AG09319 (cell line): ENCODE measurements at regions not wholly inside any gene's neighbourhood (a gene's known extent, or its start where the extent isn't known, plus 50 kb on each side); places are given as distances from the start of the nearest gene placed in this dataset.

Source experiments
- DNase-seq: peaks from one replicate; pipeline ENCODE4 v3.0.0-alpha.2; 2010; ENCODE audit warnings: low read depth; ENCODE audit errors: extremely low read depth
- TF ChIP-seq, protein P1 (sequence below): IDR thresholded peaks from 2 replicates; pipeline ENCODE4 v1.5.1; 2011; ENCODE audit warnings: low read depth, mild to moderate bottlenecking, inconsistent platforms, low read length, moderate library complexity

DNA sequence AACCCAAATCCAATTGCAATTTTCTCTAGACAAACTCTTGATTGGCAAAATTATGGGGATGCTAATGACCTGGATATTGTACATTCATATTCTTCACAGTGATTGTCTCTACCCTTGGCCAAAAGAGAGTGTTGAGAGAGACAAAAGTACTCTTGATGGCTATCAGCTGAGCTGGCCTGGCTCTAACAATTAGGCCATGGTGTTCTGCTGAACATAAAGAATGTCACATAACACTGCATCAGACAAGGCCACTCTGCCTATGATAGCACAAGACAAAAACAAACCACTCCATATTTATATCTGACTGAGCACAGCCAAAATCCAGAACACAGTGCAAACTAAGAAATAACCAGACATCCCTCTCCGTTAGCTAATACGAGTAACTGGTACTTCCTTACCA, 101.7 kb downstream of the ADAMTS1 start:
- no peak for DNase-seq
- TF ChIP-seq, protein P1, sequence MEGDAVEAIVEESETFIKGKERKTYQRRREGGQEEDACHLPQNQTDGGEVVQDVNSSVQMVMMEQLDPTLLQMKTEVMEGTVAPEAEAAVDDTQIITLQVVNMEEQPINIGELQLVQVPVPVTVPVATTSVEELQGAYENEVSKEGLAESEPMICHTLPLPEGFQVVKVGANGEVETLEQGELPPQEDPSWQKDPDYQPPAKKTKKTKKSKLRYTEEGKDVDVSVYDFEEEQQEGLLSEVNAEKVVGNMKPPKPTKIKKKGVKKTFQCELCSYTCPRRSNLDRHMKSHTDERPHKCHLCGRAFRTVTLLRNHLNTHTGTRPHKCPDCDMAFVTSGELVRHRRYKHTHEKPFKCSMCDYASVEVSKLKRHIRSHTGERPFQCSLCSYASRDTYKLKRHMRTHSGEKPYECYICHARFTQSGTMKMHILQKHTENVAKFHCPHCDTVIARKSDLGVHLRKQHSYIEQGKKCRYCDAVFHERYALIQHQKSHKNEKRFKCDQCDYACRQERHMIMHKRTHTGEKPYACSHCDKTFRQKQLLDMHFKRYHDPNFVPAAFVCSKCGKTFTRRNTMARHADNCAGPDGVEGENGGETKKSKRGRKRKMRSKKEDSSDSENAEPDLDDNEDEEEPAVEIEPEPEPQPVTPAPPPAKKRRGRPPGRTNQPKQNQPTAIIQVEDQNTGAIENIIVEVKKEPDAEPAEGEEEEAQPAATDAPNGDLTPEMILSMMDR = no peak

DNA sequence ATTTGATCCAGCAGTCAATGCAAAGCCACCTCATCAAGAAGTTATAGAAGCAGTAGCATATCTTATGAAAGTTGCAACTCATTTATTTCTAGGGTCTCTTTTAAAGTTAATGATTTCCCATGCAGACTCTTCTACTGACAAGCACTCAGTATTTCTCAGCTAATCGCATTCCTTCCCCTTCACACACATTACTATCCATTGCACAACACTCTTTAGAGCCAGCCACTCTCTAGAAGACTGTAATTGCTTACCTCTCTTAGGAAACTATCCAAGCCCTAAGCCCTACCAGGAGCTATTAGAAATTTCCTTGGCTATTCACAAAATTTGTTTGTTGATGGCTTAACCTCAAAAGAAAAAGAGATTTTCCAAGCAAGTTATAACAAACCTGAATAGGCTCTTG, 106.0 kb downstream of the ADAMTS1 start:
- no peak for DNase-seq
- TF ChIP-seq, protein P1 = no peak

DNA sequence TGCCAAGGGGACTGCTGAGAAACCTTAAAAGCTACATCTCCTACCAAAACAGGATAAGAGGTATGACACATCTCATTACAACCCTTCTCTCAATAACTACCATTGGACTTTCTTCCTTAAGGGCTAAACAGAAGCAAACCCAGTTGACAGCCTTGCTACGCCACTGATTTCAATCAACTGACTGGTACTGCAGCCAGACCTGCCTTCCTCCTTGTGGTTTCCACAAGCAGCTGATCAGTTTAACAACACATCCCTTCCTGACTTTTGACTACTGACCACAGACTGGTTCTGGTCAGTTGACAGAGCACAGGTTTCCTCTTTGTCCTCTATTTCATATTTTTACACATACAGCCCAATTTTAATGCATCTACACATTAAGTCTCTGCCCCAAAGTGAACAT, 108.8 kb downstream of the ADAMTS1 start:
- DNase-seq = no peak
- TF ChIP-seq, protein P1 = no peak

DNA sequence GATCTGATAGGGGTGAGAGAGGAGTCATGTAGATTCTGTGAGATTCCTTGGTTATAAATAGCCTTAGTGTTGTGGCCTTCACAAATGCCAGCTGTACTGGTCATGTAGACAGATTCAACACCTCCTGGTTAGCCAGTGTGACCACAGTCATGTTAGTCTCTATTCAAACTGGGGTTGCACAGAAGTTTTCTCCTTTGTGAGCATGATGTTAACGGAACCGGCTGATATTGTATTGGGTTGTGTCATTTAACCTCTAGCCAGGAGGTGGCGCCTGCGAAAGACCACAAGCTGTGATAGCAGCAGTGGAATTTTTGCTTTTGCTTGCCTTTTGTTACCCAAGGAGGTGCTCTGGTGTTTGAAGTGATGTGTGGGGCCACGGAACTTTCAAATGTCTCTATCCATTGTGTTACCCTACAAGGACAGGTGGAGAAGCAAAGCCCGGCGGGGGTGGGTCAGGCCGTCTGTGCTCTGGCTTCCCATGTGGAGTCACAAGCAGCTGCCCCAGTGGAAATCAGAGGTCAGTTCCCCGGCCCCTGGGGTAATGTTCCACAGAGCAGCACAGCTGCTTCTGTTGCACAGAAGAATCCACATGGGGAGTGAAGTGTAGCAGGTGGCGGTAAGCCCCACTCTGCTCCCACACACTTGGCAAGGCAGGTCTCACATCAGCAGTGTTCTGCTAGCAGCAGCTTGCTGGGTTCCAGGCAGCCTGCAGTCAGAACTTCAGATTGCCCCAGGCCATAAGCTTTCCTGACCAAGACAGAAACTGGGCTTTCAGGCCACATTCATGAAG, 112.6 kb downstream of the ADAMTS1 start:
- TF ChIP-seq, protein P1 = peak; percentile 75
- no peak for DNase-seq

DNA sequence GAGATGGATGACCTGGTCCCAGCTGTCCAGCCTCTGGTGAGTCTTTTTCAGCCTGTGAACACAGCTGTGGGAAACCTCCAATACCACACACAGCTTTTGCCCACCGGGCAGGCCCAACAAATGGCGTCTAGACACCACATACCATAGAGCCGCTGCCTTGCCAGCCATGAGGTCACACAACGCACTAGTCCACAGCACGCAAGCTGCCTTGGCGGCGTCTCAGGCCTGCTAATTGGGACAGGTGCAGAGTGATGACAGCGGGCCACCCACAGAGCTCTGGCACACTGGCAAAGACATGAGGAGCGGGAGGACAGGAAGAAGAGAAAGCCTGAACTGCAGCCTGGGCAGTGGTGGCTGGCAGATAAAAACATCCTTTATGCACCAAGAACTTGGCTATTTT, 125.5 kb downstream of the ADAMTS1 start:
- TF ChIP-seq, protein P1 = no peak
- no peak for DNase-seq

DNA sequence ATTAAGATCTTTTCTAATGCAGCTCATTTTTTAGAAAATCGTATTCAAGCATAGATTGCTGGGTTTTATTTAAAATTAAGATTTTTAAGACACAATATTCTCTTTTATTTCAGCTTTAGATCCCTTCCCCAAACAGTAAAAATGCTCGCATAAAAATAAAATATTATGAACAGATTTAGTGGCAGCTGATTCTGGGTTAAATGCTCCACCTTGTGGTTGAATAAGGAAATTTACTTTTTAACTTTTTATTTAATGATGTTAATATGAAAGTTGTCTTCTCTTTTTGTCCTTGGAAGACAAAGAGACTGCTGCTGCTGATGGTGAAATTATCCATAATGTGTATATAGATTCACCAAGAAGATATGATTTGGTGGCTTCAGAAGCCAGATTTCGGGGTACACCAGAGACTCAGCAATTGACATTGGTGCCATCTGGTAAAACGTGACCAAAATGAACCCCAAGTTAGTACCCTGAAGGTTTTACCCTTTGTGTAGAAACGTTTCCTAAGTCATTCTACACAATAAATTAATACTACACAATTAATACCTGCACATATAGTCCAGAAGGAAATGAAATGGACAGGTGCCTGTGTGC, 128.0 kb downstream of the ADAMTS1 start:
- TF ChIP-seq, protein P1 = peak; percentile 49
- DNase-seq = no peak

DNA sequence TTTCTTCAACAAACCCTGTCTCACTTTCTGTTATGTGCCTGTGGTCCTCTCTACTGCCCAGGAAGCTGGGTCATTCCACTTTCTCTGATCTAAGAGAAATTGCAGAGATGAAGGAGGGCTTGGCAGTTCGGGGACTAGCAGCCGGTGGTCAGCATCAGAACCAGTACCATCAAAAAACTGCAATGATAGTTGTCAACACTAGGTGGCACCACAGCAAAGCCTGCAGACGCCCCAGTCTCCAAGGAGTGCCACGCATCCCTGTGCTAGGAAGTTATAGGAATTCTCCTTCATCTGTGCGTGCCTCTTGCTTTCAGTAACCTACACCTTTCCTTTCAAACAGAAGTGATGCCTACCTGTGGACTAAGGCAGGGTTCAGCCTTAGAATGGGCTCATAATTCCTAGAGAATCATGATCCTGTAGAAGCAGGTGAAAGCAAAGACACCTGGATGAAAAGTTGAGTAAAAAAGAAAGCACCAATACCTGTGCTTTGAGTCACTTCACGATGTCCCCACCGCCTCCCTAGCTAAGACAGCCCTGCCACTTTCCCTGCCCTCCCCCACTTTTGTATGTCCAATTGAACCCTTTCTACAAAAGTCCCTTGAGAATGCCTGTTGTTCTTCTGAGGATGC, 129.2 kb downstream of the ADAMTS1 start:
- no peak for DNase-seq
- TF ChIP-seq, protein P1 = peak; percentile 85
